ENCODE measurements at regions not wholly inside any gene's neighbourhood (a gene's known extent, or its start where the extent isn't known, plus 50 kb on each side); places are given as distances from the start of the nearest gene placed in this dataset.

- TF ChIP-seq CTCF (IDR thresholded peaks at IDR 0.05) (no peak), FOSB (CRISPR knock-in tag; IDR thresholded peaks at IDR 0.05) (no peak), POLR2AphosphoS2 (conservative IDR thresholded peaks at IDR 0.05; ENCODE audit: low read length) (no peak), BHLHE40 (IDR thresholded peaks at IDR 0.05; ENCODE audit: low read depth, low read length) (no peak), RNF2 (IDR thresholded peaks at IDR 0.05; ENCODE audit: borderline replicate concordance, low read depth) (no peak), E2F6 (IDR thresholded peaks at IDR 0.05; ENCODE audit: borderline replicate concordance, low read depth) (no peak), MAX (IDR thresholded peaks at IDR 0.05) (no peak; the same call in 1 of the 2 replicates), RAD21 (conservative IDR thresholded peaks at IDR 0.05 in 1 of 2, IDR thresholded peaks at IDR 0.05 in 1 of 2) (peak; percentile 18 to 20; a peak in 1 of 5 replicates), JUN (IDR thresholded peaks at IDR 0.05) (peak in 1 of 2 experiments; percentile 72; a peak in 2 of 5 replicates), SREBF2 (IDR thresholded peaks at IDR 0.05) (no peak)
Measured at GRCh38 chr1:109823543-109824348, 60.0 kb upstream of the EPS8L3 start.

Data from A549 (cell line).